Esophagus muscularis mucosa (tissue), 2 donors: ENCODE measurements at regions not wholly inside any gene's neighbourhood (a gene's known extent, or its start where the extent isn't known, plus 50 kb on each side); places are given as distances from the start of the nearest gene placed in this dataset.

ENCODE experiments used
- EP300 ChIP-seq: sonication (generic); formaldehyde crosslinking; IDR thresholded peaks from one replicate; pipeline ENCODE4 v1.6.1; 2017; ENCODE audit warnings: antibody characterized with exemption
- POLR2A ChIP-seq: fragments of 450-650 bp; IDR thresholded peaks from one replicate; pipeline ENCODE4 v1.6.1; 2017; ENCODE audit warnings: antibody characterized with exemption, moderate library complexity, mild to moderate bottlenecking, low read depth

- TF ChIP-seq EP300 (no peak), POLR2A (no peak)
Measured at GRCh38 chr18:30597202-30597601, 445.3 kb downstream of the DSC3 start.
